ENCODE measurements at regions not wholly inside any gene's neighbourhood (a gene's known extent, or its start where the extent isn't known, plus 50 kb on each side); places are given as distances from the start of the nearest gene placed in this dataset.

GRCh38 chr2:4869154-4869553 lies 823.0 kb upstream of the SOX11 start:
- H3K36me3 Mint-ChIP-seq = no peaks in the 10 kb centered on the region

DNA sequence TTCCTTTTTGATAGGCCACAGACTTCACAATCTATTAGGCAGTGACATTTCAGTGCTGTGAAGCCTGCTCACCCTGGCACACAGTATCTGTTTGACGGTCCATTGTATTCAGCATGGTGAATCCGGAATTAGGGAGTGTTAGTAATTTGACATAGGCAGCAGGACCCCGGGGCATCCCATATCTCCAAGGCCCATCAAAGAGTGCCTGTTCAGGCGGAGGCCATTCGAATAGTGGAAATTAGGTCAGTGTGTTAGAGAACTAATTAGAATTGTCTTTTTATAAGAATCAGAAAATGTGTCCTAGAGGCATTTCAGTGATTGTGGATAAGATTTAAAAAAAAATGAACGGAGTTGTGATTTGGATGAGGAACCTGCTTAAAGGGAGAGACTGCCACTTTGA lies 818.8 kb upstream of the SOX11 start:
- H3K9me3 Mint-ChIP-seq = peaks cover 0 to 7% of the 10 kb centered on the region in 2 donors
- ATAC-seq (no peak), DNase-seq (ENCODE audit: low spot score in 2 of 2) (no peak)
- H3K27ac Mint-ChIP-seq = no peak overlapping the region
- H3K36me3 Mint-ChIP-seq = no peaks in the 10 kb centered on the region

More at GRCh38 chr2:4869154-4869553, 823.0 kb upstream of the SOX11 start:
- ATAC-seq = no peak
- DNase-seq (ENCODE audit: low spot score in 2 of 2) = no peak
- peaks cover 3 to 7% of the 10 kb centered on the region in 2 donors for H3K9me3 Mint-ChIP-seq
- H3K27ac Mint-ChIP-seq = no peak overlapping the region

- H3K9me3 Mint-ChIP-seq = peaks cover 0 to 5% of the 10 kb centered on the region in 2 donors
- no peak for DNase-seq (ENCODE audit: low spot score in 2 of 2)
- no peak overlapping the region for H3K27ac Mint-ChIP-seq
- ATAC-seq = no peak
- no peaks in the 10 kb centered on the region for H3K36me3 Mint-ChIP-seq
These were observed 818.1 kb upstream of the SOX11 start for GRCh38 chr2:4873876-4874593.

- ATAC-seq (no peak), DNase-seq (ENCODE audit: low spot score in 2 of 2) (no peak)
- peaks cover 6 to 16% of the 10 kb centered on the region in 2 donors for H3K9me3 Mint-ChIP-seq
- H3K27ac Mint-ChIP-seq = no peak overlapping the region
- H3K36me3 Mint-ChIP-seq = no peaks in the 10 kb centered on the region
These were observed 809.8 kb upstream of the SOX11 start for GRCh38 chr2:4882421-4882820.

GRCh38 chr2:4882941-4883340 lies 809.2 kb upstream of the SOX11 start:
- peaks cover 6 to 16% of the 10 kb centered on the region in 2 donors for H3K9me3 Mint-ChIP-seq
- H3K36me3 Mint-ChIP-seq = no peaks in the 10 kb centered on the region
- DNase-seq (ENCODE audit: low spot score in 2 of 2) (no peak), ATAC-seq (no peak)
- H3K27ac Mint-ChIP-seq = no peak overlapping the region

DNA sequence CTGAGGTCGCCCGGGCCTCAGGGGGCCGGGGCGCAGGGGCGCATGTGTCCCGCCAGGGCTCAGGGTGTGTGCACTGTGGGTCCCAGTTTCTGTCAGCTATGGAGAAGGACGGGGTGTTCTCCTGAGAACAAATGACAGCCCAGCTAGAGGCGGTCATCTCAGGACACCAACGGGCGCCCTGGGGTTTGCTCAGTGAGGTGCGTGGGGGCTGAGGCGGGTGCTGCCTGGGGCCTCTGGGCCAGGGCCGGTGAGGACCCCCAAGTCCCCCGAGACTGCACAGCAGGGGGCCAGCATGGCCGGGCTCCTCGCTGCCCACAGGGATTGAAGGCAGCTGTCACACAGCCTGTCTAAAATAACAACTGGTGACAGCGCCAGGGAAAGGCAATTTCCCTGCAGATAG lies 808.8 kb upstream of the SOX11 start:
- DNase-seq (ENCODE audit: low spot score in 2 of 2) = no peak
- no peaks in the 10 kb centered on the region for H3K36me3 Mint-ChIP-seq

DNA sequence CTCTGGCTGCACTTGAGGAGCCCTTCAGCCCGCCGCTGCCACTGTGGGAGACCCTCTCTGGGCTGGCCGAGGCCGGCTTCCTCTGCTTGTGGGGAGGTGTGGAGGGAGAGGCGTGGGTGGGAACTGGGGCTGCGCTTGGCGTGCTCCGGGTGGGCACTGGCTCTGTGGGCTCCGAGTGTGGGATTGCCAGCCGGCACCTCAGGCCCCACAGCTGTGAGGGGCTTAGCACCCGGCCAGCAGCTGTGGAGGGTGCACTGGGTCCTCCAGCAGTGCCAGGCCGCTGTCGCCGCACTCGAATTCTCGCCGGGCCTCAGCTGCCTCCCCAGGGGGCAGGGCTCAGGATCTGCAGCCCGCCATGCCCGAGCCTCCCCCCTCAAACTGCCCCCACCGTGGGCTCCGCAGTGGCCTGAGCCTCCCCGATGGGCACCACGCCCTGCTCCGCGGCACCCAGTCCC lies 808.0 kb upstream of the SOX11 start:
- H3K36me3 Mint-ChIP-seq = no peaks in the 10 kb centered on the region
- H3K9me3 Mint-ChIP-seq = peaks cover 6 to 16% of the 10 kb centered on the region in 2 donors
- no peak overlapping the region for H3K27ac Mint-ChIP-seq
- ATAC-seq = no peak
- no peak for DNase-seq (ENCODE audit: low spot score in 2 of 2)

More for the DNA sequence above, 808.8 kb upstream of the SOX11 start:
- Mint-ChIP-seq H3K9me3 (peaks cover 6 to 16% of the 10 kb centered on the region in 2 donors), H3K27ac (no peak overlapping the region)
- ATAC-seq = no peak

DNA sequence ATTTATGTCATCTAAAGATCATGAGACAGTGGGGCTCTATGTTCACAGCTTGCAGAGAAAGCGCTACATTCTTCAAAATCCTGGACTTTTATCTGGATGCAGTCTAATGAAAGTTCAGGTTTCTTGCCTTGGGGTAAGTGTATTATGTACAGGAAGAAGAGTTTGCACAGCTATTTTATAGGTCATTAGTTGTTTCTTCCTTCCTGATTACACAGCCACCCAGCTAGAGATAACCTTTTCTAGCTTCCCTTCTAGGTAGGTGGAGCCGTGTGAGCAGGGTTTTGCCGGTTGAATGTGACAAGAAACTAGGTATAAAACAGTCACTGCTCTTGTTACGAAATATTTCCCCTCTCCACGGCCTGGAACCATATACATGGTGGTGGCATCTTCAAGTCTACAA lies 800.8 kb upstream of the SOX11 start:
- Mint-ChIP-seq H3K9me3 (peaks cover 4 to 13% of the 10 kb centered on the region in 2 donors), H3K27ac (no peak overlapping the region), H3K36me3 (no peaks in the 10 kb centered on the region)
- DNase-seq (ENCODE audit: low spot score in 2 of 2) (no peak), ATAC-seq (no peak)

DNA sequence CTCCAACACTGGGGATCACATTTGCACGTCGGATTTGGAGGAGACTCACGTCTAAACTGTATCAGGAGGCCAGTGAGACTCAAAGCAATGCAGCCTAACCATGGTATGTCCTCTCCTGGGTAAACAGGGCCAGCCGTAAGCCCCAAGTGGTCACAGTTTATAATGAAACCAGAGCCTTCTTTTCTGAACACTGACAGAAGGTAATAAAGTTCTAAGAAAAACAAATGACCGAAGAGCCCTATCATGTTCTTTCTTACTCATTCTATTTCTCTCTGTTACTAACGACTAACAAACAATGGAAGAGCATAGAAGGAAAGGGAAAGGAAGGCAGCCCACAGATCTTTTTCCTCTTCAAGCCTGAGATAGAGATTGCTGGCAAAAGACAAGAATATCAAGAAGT lies 796.8 kb upstream of the SOX11 start:
- ATAC-seq (no peak), DNase-seq (ENCODE audit: low spot score in 2 of 2) (no peak)
- Mint-ChIP-seq H3K36me3 (no peaks in the 10 kb centered on the region), H3K27ac (no peak overlapping the region), H3K9me3 (peaks cover 4 to 22% of the 10 kb centered on the region in 2 donors)

GRCh38 chr2:4898706-4899105 lies 793.5 kb upstream of the SOX11 start:
- Mint-ChIP-seq H3K9me3 (peaks cover 0 to 21% of the 10 kb centered on the region in 2 donors), H3K27ac (no peak overlapping the region), H3K36me3 (peaks cover 0 to 5% of the 10 kb centered on the region in 2 donors)
- ATAC-seq = no peak
- no peak for DNase-seq (ENCODE audit: low spot score in 2 of 2)

- peaks cover 0 to 21% of the 10 kb centered on the region in 2 donors for H3K9me3 Mint-ChIP-seq
- no peak overlapping the region for H3K27ac Mint-ChIP-seq
- no peak for DNase-seq (ENCODE audit: low spot score in 2 of 2)
- H3K36me3 Mint-ChIP-seq = peaks cover 0 to 6% of the 10 kb centered on the region in 2 donors
- no peak for ATAC-seq
These were observed 791.9 kb upstream of the SOX11 start for GRCh38 chr2:4900242-4900641.

DNA sequence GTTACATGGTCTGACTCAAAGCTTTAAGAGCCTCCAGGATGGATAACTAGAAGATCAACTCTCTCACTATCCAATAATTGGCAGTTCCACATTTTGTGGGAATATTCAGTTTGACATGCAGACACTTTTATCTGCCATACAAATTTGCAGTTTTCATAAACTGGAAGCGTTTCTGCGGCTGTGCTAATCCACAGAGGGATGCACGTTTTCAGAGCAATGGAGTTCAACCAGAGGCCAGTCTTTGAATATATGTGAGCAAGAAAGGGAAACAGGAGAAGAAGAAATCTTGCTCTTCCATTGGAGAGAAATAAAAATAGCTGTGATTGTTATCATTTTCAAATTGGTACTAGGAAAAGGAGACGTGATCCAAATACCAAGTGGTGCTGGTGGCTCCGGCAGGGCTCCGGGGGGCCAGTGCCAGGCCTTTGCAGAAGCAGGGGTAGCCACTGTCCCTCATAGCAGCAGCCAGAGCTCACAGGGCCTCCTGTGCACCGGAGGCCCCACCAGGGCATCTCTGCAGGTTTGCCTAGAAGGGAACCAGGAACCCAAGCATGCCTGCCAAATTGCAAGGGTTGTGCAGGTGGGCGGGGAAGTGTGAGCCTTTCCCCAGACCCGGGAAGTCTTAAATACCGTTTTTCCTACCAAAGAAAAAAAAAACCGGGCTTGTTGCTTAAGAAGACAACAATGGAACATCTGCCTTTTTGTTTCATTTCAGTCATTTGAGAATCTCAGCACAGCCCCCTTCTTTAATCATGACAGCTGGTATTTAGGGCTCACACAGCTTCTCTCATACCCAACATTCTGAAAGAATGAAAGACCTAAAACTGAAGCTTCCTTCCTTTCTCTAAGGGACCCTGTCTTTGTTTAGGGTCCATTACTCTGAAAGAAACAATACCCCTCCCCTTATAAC lies 791.1 kb upstream of the SOX11 start:
- ATAC-seq (no peak), DNase-seq (ENCODE audit: low spot score in 2 of 2) (no peak)
- peaks cover 0 to 6% of the 10 kb centered on the region in 2 donors for H3K36me3 Mint-ChIP-seq
- H3K27ac Mint-ChIP-seq = no peak overlapping the region
- H3K9me3 Mint-ChIP-seq = peaks cover 0 to 21% of the 10 kb centered on the region in 2 donors

- H3K9me3 Mint-ChIP-seq = peaks cover 0 to 20% of the 10 kb centered on the region in 2 donors
- ATAC-seq (no peak), DNase-seq (ENCODE audit: low spot score in 2 of 2) (no peak)
- H3K36me3 Mint-ChIP-seq = peaks cover 5 to 10% of the 10 kb centered on the region in 2 donors
- no peak overlapping the region for H3K27ac Mint-ChIP-seq
These were observed 788.4 kb upstream of the SOX11 start for GRCh38 chr2:4903656-4904348.

GRCh38 chr2:4908461-4908860 lies 783.7 kb upstream of the SOX11 start:
- DNase-seq (ENCODE audit: low spot score in 2 of 2) = no peak
- peaks cover 8% of the 10 kb centered on the region in 2 donors for H3K36me3 Mint-ChIP-seq
- peaks cover 0 to 20% of the 10 kb centered on the region in 2 donors for H3K9me3 Mint-ChIP-seq
- ATAC-seq = no peak
- H3K27ac Mint-ChIP-seq = no peak overlapping the region

GRCh38 chr2:4909346-4910009 lies 782.7 kb upstream of the SOX11 start:
- DNase-seq (ENCODE audit: low spot score in 2 of 2) (no peak), ATAC-seq (no peak)
- Mint-ChIP-seq H3K9me3 (peaks cover 0 to 18% of the 10 kb centered on the region in 2 donors), H3K36me3 (peaks cover 4 to 8% of the 10 kb centered on the region in 2 donors), H3K27ac (no peak overlapping the region)

- H3K9me3 Mint-ChIP-seq = peaks cover 9 to 17% of the 10 kb centered on the region in 2 donors
- no peak overlapping the region for H3K27ac Mint-ChIP-seq
- ATAC-seq (no peak), DNase-seq (ENCODE audit: low spot score in 2 of 2) (no peak)
- H3K36me3 Mint-ChIP-seq = peaks cover 0 to under 1% of the 10 kb centered on the region in 2 donors
These were observed 778.1 kb upstream of the SOX11 start for GRCh38 chr2:4914036-4914435.
